ENCODE measurements at regions not wholly inside any gene's neighbourhood (a gene's known extent, or its start where the extent isn't known, plus 50 kb on each side); places are given as distances from the start of the nearest gene placed in this dataset.

DNA sequence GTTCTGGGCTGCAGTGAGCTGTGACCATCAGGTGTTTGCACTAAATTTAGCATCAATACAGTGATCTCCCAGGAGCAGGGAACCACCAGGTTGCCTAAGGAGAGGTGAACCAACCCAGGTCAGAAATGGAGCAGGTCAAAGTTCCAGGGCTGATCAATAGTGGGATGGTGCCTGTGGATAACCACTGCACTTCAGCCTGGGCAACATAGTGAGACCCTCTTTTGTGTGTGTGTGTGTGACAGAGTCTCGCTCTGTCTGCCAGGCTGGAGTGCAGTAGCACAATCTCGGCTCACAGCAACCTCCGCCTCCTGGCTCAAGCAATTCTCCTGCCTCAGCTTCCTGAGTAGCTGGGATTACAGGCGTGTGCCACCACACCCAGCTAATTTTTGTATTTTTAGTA is 163.7 kb upstream of the SERTAD2 start:
- H3K9ac ChIP-seq (ENCODE audit: low read length), result no peak overlapping the region
- TF ChIP-seq, protein P1, sequence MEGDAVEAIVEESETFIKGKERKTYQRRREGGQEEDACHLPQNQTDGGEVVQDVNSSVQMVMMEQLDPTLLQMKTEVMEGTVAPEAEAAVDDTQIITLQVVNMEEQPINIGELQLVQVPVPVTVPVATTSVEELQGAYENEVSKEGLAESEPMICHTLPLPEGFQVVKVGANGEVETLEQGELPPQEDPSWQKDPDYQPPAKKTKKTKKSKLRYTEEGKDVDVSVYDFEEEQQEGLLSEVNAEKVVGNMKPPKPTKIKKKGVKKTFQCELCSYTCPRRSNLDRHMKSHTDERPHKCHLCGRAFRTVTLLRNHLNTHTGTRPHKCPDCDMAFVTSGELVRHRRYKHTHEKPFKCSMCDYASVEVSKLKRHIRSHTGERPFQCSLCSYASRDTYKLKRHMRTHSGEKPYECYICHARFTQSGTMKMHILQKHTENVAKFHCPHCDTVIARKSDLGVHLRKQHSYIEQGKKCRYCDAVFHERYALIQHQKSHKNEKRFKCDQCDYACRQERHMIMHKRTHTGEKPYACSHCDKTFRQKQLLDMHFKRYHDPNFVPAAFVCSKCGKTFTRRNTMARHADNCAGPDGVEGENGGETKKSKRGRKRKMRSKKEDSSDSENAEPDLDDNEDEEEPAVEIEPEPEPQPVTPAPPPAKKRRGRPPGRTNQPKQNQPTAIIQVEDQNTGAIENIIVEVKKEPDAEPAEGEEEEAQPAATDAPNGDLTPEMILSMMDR (conservative IDR thresholded peaks at IDR 0.05; ENCODE audit: low read depth, low read length), result no peak
- TF ChIP-seq EZH2phosphoT487 (IDR thresholded peaks at IDR 0.05; ENCODE audit: borderline replicate concordance, low read length), result no peak
- TF ChIP-seq EZH2 (IDR thresholded peaks at IDR 0.05; ENCODE audit: low read length, unreplicated experiment), result no peak
- no TSS peak for BruUV-seq (replicated peaks)
- POLR2A ChIA-PET (ENCODE audit: unreplicated experiment), result no interaction called here
- ATAC-seq (no peak), DNase-seq (no peak)
- H3K27ac ChIP-seq (ENCODE audit: low read length), result no peak overlapping the region
- no peaks in the 10 kb centered on the region for H4K20me1 ChIP-seq (ENCODE audit: low read length)
- intact Hi-C loops (cut with micrococcal nuclease), result no loop called here
- no peaks in the 10 kb centered on the region for H3K36me3 ChIP-seq (ENCODE audit: low read depth, low read length)
- no peak overlapping the region for H2AFZ ChIP-seq (ENCODE audit: low read length)
- H3K4me1 ChIP-seq (ENCODE audit: insufficient read depth, low read length), result peaks cover 38% of the 10 kb centered on the region
- no peaks in the 10 kb centered on the region for H3K79me2 ChIP-seq (ENCODE audit: low read length)
- no peaks in the 10 kb centered on the region for H3K27me3 ChIP-seq (ENCODE audit: low read length)
- CTCF ChIA-PET, result no interaction called here
- no peaks in the 10 kb centered on the region for H3F3A ChIP-seq (ENCODE audit: low read length, unreplicated experiment)
- no peaks in the 10 kb centered on the region for H3K9me3 ChIP-seq (ENCODE audit: low read length)
- no peak overlapping the region for H3K4me3 ChIP-seq (ENCODE audit: low read length)
- no peaks in the 10 kb centered on the region for H3K9me2 ChIP-seq (replicated peaks; ENCODE audit: low read length)
- H3K4me2 ChIP-seq (ENCODE audit: low read length), result no peak overlapping the region

GRCh38 chr2:64818664-64819060 is 164.9 kb upstream of the SERTAD2 start:
- Histone ChIP-seq H3K9me2 (replicated peaks; ENCODE audit: low read length) (no peaks in the 10 kb centered on the region), H4K20me1 (ENCODE audit: low read length) (no peaks in the 10 kb centered on the region), H3K4me3 (ENCODE audit: low read length) (no peak overlapping the region), H3F3A (ENCODE audit: low read length, unreplicated experiment) (no peaks in the 10 kb centered on the region), H2AFZ (ENCODE audit: low read length) (no peak overlapping the region), H3K36me3 (ENCODE audit: low read depth, low read length) (no peaks in the 10 kb centered on the region), H3K4me1 (ENCODE audit: insufficient read depth, low read length) (peaks cover 38% of the 10 kb centered on the region), H3K79me2 (ENCODE audit: low read length) (no peaks in the 10 kb centered on the region), H3K27ac (ENCODE audit: low read length) (no peak overlapping the region; the same call in 1 of the 2 replicates), H3K9me3 (ENCODE audit: low read length) (no peaks in the 10 kb centered on the region), H3K27me3 (ENCODE audit: low read length) (no peaks in the 10 kb centered on the region), H3K9ac (ENCODE audit: low read length) (no peak overlapping the region), H3K4me2 (ENCODE audit: low read length) (no peak overlapping the region)
- ATAC-seq, result no peak
- intact Hi-C loops (cut with micrococcal nuclease), result no loop called here
- ChIA-PET POLR2A (ENCODE audit: unreplicated experiment) (no interaction called here), CTCF (no interaction called here)
- DNase-seq, result no peak
- TF ChIP-seq EZH2 (IDR thresholded peaks at IDR 0.05; ENCODE audit: low read length, unreplicated experiment), result no peak
- no peak for TF ChIP-seq EZH2phosphoT487 (IDR thresholded peaks at IDR 0.05; ENCODE audit: borderline replicate concordance, low read length)
- BruUV-seq (replicated peaks), result no TSS peak

GRCh38 chr2:64819361-64819760 is 165.6 kb upstream of the SERTAD2 start:
- no peaks in the 10 kb centered on the region for H3K9me2 ChIP-seq (replicated peaks; ENCODE audit: low read length)
- TF ChIP-seq, protein P1 (conservative IDR thresholded peaks at IDR 0.05; ENCODE audit: low read depth, low read length), result no peak
- TF ChIP-seq EZH2phosphoT487 (IDR thresholded peaks at IDR 0.05; ENCODE audit: borderline replicate concordance, low read length) (no peak), EZH2 (IDR thresholded peaks at IDR 0.05; ENCODE audit: low read length, unreplicated experiment) (no peak)
- H3K4me2 ChIP-seq (ENCODE audit: low read length), result peak overlapping the region; percentile 67
- H3K4me3 ChIP-seq (ENCODE audit: low read length), result peak overlapping the region; percentile 19; the same call in 1 of the 2 replicates
- H3K27me3 ChIP-seq (ENCODE audit: low read length), result no peaks in the 10 kb centered on the region
- no peak for DNase-seq
- H3K9ac ChIP-seq (ENCODE audit: low read length), result peak overlapping the region; percentile 24; the same call in 1 of the 2 replicates
- H4K20me1 ChIP-seq (ENCODE audit: low read length), result no peaks in the 10 kb centered on the region
- no peaks in the 10 kb centered on the region for H3K36me3 ChIP-seq (ENCODE audit: low read depth, low read length)
- ChIA-PET POLR2A (ENCODE audit: unreplicated experiment) (no interaction called here), CTCF (no interaction called here)
- TSS peak; percentile 76 for BruUV-seq (replicated peaks)
- peak overlapping the region; percentile 80 for H3K27ac ChIP-seq (ENCODE audit: low read length)
- peak; percentile 60 for ATAC-seq
- H3K4me1 ChIP-seq (ENCODE audit: insufficient read depth, low read length), result peaks cover 38% of the 10 kb centered on the region
- no peaks in the 10 kb centered on the region for H3K79me2 ChIP-seq (ENCODE audit: low read length)
- no peaks in the 10 kb centered on the region for H3F3A ChIP-seq (ENCODE audit: low read length, unreplicated experiment)
- intact Hi-C loops (cut with micrococcal nuclease), result no loop called here
- peak overlapping the region; percentile 60 for H2AFZ ChIP-seq (ENCODE audit: low read length)
- H3K9me3 ChIP-seq (ENCODE audit: low read length), result no peaks in the 10 kb centered on the region

Measured in PC-3 (cell line).